Right atrium auricular region (tissue), 2 donors: ENCODE measurements at regions not wholly inside any gene's neighbourhood (a gene's known extent, or its start where the extent isn't known, plus 50 kb on each side); places are given as distances from the start of the nearest gene placed in this dataset.
"Not testable (repeated sequence)": the region's sequence is repeated elsewhere in the genome, so short reads cannot be mapped to it uniquely, and the experiment has no call there.

Source experiments
- DNase-seq: peaks from one replicate; pipeline ENCODE4 v3.0.0-alpha.2; 2019; ENCODE audit warnings: low spot score
- H3K27ac ChIP-seq, 2 donors: fragments of 200-600 bp; sonication (generic); 1 replicate in 1 of 2; 2 replicates in 1 of 2; pipeline ENCODE4 v1.5.1; 2016 to 2019
- H3K27me3 ChIP-seq, 2 donors: fragments of 200-600 bp; sonication (generic); one replicate each; pipeline versions ENCODE4 v1.5.1 to v1.6.0; 2017 to 2019
- H3K36me3 ChIP-seq: fragments of 200-600 bp; sonication (generic); one replicate; pipeline ENCODE4 v1.5.1; 2016
- H3K4me1 ChIP-seq, 2 donors: fragments of 200-600 bp; sonication (generic); one replicate each; pipeline versions ENCODE4 v1.5.1 to v1.6.0; 2017 to 2019
- H3K4me3 ChIP-seq, 2 donors: fragments of 200-600 bp; sonication (generic); 1 replicate in 1 of 2; 2 replicates in 1 of 2; pipeline ENCODE4 v1.5.1; 2017 to 2019; ENCODE audit warnings: mild to moderate bottlenecking in 1 of 2, moderate library complexity in 1 of 2
- H3K9me3 ChIP-seq, 2 donors: fragments of 200-600 bp; sonication (generic); one replicate each; pipeline ENCODE4 v1.5.1; 2019
- CTCF ChIP-seq, 2 donors: fragments of 200-600 bp; sonication (generic); IDR thresholded peaks; one replicate each; pipeline ENCODE4 v1.5.1; 2019; ENCODE audit warnings: antibody characterized with exemption in 2 of 2

GRCh38 chr1:99397029-99397428, 132.7 kb downstream of the PLPPR4 start:
- Histone ChIP-seq H3K36me3 (no peaks in the 10 kb centered on the region), H3K4me1 (no peaks in the 10 kb centered on the region), H3K4me3 (no peak overlapping the region), H3K9me3 (no peaks in the 10 kb centered on the region), H3K27me3 (no peaks in the 10 kb centered on the region), H3K27ac (no peak overlapping the region)
- TF ChIP-seq CTCF (IDR thresholded peaks at IDR 0.05): no peak
- no peak for DNase-seq

GRCh38 chr1:99397863-99398262, 133.6 kb downstream of the PLPPR4 start:
- Histone ChIP-seq H3K4me3 (no peak overlapping the region), H3K4me1 (no peaks in the 10 kb centered on the region), H3K36me3 (no peaks in the 10 kb centered on the region), H3K9me3 (no peaks in the 10 kb centered on the region), H3K27me3 (no peaks in the 10 kb centered on the region), H3K27ac (no peak overlapping the region)
- TF ChIP-seq CTCF (IDR thresholded peaks at IDR 0.05): no peak
- no peak for DNase-seq

GRCh38 chr1:99401556-99401955, 137.3 kb downstream of the PLPPR4 start:
- not testable (repeated sequence) for H3K27me3 ChIP-seq, H3K36me3 ChIP-seq, H3K9me3 ChIP-seq

GRCh38 chr1:99404399-99404798, 140.1 kb downstream of the PLPPR4 start:
- H3K9me3 ChIP-seq, DNase-seq, H3K36me3 ChIP-seq, H3K27me3 ChIP-seq, H3K27ac ChIP-seq, H3K4me3 ChIP-seq, H3K4me1 ChIP-seq: not testable (repeated sequence)

More at GRCh38 chr1:99401556-99401955, 137.3 kb downstream of the PLPPR4 start:
- not testable (repeated sequence) for H3K4me3 ChIP-seq, H3K27ac ChIP-seq, H3K4me1 ChIP-seq, DNase-seq

GRCh38 chr1:99405325-99405724, 141.0 kb downstream of the PLPPR4 start:
- not testable (repeated sequence) for H3K4me3 ChIP-seq, H3K27ac ChIP-seq, H3K36me3 ChIP-seq, H3K27me3 ChIP-seq, H3K4me1 ChIP-seq, H3K9me3 ChIP-seq, DNase-seq

- Histone ChIP-seq H3K4me3 (no peak overlapping the region), H3K27me3 (no peaks in the 10 kb centered on the region), H3K36me3 (no peaks in the 10 kb centered on the region), H3K9me3 (no peaks in the 10 kb centered on the region), H3K4me1 (no peaks in the 10 kb centered on the region), H3K27ac (no peak overlapping the region)
- TF ChIP-seq CTCF (IDR thresholded peaks at IDR 0.05): no peak
- DNase-seq: no peak
These were observed 142.7 kb downstream of the PLPPR4 start for GRCh38 chr1:99407018-99407417.

GRCh38 chr1:99424087-99424486, 159.8 kb downstream of the PLPPR4 start:
- TF ChIP-seq CTCF (IDR thresholded peaks at IDR 0.05): no peak
- no peak for DNase-seq
- Histone ChIP-seq H3K36me3 (no peaks in the 10 kb centered on the region), H3K4me3 (no peak overlapping the region), H3K27ac (no peak overlapping the region), H3K27me3 (no peaks in the 10 kb centered on the region), H3K9me3 (peaks cover 0 to 6% of the 10 kb centered on the region in 2 donors), H3K4me1 (no peaks in the 10 kb centered on the region)
